GM18505 (cell line): ENCODE measurements at regions not wholly inside any gene's neighbourhood (a gene's known extent, or its start where the extent isn't known, plus 50 kb on each side); places are given as distances from the start of the nearest gene placed in this dataset.

Experiments
- ATAC-seq: cut with Tn5 transposase; IDR thresholded peaks from one replicate; pipeline ENCODE4 v1.9.1; 2021; ENCODE audit not compliant: unreplicated experiment
- POLR2A ChIP-seq: IDR thresholded peaks from 4 replicates; pipeline ENCODE4 v1.6.1; 2011; ENCODE audit warnings: borderline replicate concordance; ENCODE audit not compliant: insufficient read depth, insufficient read length; ENCODE audit errors: extremely low read depth

GRCh38 chr16:85162478-85163277 is 50.4 kb upstream of the CIBAR2 start:
- ATAC-seq = no peak
- no peak for TF ChIP-seq POLR2A

GRCh38 chr16:85163278-85164112 is 51.2 kb upstream of the CIBAR2 start:
- ATAC-seq = no peak
- no peak for TF ChIP-seq POLR2A

- TF ChIP-seq POLR2A = no peak
- ATAC-seq = no peak
These were observed 52.2 kb upstream of the CIBAR2 start for GRCh38 chr16:85164431-85164830.

- no peak for TF ChIP-seq POLR2A
- no peak for ATAC-seq
These were observed 52.7 kb upstream of the CIBAR2 start for GRCh38 chr16:85164838-85165516.

GRCh38 chr16:85165781-85166180 is 53.5 kb upstream of the CIBAR2 start:
- no peak for ATAC-seq
- TF ChIP-seq POLR2A = no peak

- no peak for ATAC-seq
- TF ChIP-seq POLR2A = no peak
These were observed 54.0 kb upstream of the CIBAR2 start for GRCh38 chr16:85166281-85166680.

GRCh38 chr16:85166699-85167588 is 54.7 kb upstream of the CIBAR2 start:
- TF ChIP-seq POLR2A = no peak
- no peak for ATAC-seq

GRCh38 chr16:85167589-85168537 is 55.6 kb upstream of the CIBAR2 start:
- TF ChIP-seq POLR2A = no peak
- ATAC-seq = no peak

- no peak for ATAC-seq
These were observed 56.5 kb upstream of the CIBAR2 start for GRCh38 chr16:85168732-85169256.

GRCh38 chr16:85169333-85170065 is 57.2 kb upstream of the CIBAR2 start:
- no peak for ATAC-seq
- TF ChIP-seq POLR2A = no peak

More at GRCh38 chr16:85168732-85169256, 56.5 kb upstream of the CIBAR2 start:
- no peak for TF ChIP-seq POLR2A

GRCh38 chr16:85170066-85170491 is 57.8 kb upstream of the CIBAR2 start:
- TF ChIP-seq POLR2A = no peak
- ATAC-seq = no peak
